B cell (primary cell): ENCODE measurements at regions not wholly inside any gene's neighbourhood (a gene's known extent, or its start where the extent isn't known, plus 50 kb on each side); places are given as distances from the start of the nearest gene placed in this dataset.

Experiments
- ATAC-seq: fragments of 200-7000 bp; cut with Tn5 transposase; one replicate; pipeline ENCODE4 v1.10.0; 2021; ENCODE audit warnings: low read depth, mild to moderate bottlenecking, moderate number of reproducible peaks, moderate library complexity
- CTCF ChIA-PET: fragments of 350-600 bp; sonication (Branson Sonifier 250); formaldehyde crosslinking; loops from one replicate; lab custom pipeline; 2021; ENCODE audit warnings: antibody characterized with exemption, inconsistent platforms; lab: Charles Lee
- POLR2A ChIA-PET: fragments of 350-600 bp; sonication (Branson Sonifier 250); formaldehyde crosslinking; loops from one replicate; lab custom pipeline; 2021; ENCODE audit warnings: antibody characterized with exemption; lab: Charles Lee
- DNase-seq: peaks from one replicate; pipeline ENCODE4 v3.0.0; 2013
- H2AFZ ChIP-seq: 2 replicates; pipeline ENCODE4 v1.6.1; 2012; ENCODE audit warnings: mild to moderate bottlenecking, low read depth, low read length; ENCODE audit not compliant: insufficient read depth, poor library complexity, severe bottlenecking
- H3K27ac ChIP-seq, 2 donors: 1 replicate in 1 of 2; 2 replicates in 1 of 2; pipeline ENCODE4 v1.5.1; 2012 to 2013; ENCODE audit warnings: low read length in 2 of 2, mild to moderate bottlenecking in 2 of 2, moderate library complexity in 1 of 2
- H3K27me3 ChIP-seq, 4 experiments: fragments of 200-600 bp in 1 of 4; sonication (generic) in 1 of 4; replicated peaks in 1 of 4; 1 replicate in 2 of 4; 2 replicates in 2 of 4; pipeline versions ENCODE4 v1.6.1 to v1.7.0; 2013 to 2016; ENCODE audit warnings: low read length in 3 of 4, mild to moderate bottlenecking in 2 of 4, mixed read lengths in 1 of 4, moderate library complexity in 1 of 4; ENCODE audit not compliant: insufficient read depth in 4 of 4, control insufficient read depth in 3 of 4; ENCODE audit errors: control extremely low read depth in 1 of 4
- H3K36me3 ChIP-seq, 2 experiments: replicated peaks in 1 of 2; 1 replicate in 1 of 2; 2 replicates in 1 of 2; pipeline versions ENCODE4 v1.6.1 to v1.7.1; 2013; ENCODE audit warnings: low read length in 1 of 2; ENCODE audit not compliant: insufficient read depth in 2 of 2, control insufficient read depth in 1 of 2; ENCODE audit errors: control extremely low read depth in 1 of 2, extremely low read depth in 1 of 2
- H3K4me1 ChIP-seq, 2 donors: fragments of 200-600 bp in 1 of 2; sonication (generic) in 1 of 2; 1 replicate in 1 of 2; 2 replicates in 1 of 2; pipeline versions ENCODE4 v1.5.1 to v1.6.1; 2013 to 2017; ENCODE audit warnings: low read length in 2 of 2; ENCODE audit not compliant: control insufficient read depth in 2 of 2, insufficient read depth in 2 of 2
- H3K4me2 ChIP-seq: replicated peaks from 2 replicates; pipeline ENCODE3; 2012; ENCODE audit warnings: mild to moderate bottlenecking, low read depth, low read length; ENCODE audit not compliant: poor library complexity, severe bottlenecking
- H3K4me3 ChIP-seq, 5 experiments: fragments of 200-600 bp in 1 of 5; sonication (generic) in 1 of 5; 1 replicate in 3 of 5; 2 replicates in 2 of 5; pipeline versions ENCODE4 v1.5.1 to v1.7.0; 2011 to 2016; ENCODE audit warnings: low read length in 4 of 5, mild to moderate bottlenecking in 4 of 5, low read depth in 2 of 5, control low read depth in 1 of 5, moderate library complexity in 1 of 5; ENCODE audit not compliant: insufficient read depth in 1 of 5; ENCODE audit errors: control extremely low read depth in 1 of 5, extremely low read depth in 1 of 5
- H3K79me2 ChIP-seq: fragments of 200-600 bp; sonication (generic); one replicate; pipeline ENCODE4 v1.6.0; 2016; ENCODE audit warnings: low read length; ENCODE audit not compliant: control insufficient read depth, insufficient read depth
- H3K9ac ChIP-seq: fragments of 200-600 bp; sonication (generic); 2 replicates; pipeline ENCODE4 v1.6.1; 2017; ENCODE audit warnings: mild to moderate bottlenecking, low read length, moderate library complexity
- H3K9me3 ChIP-seq, 3 donors: one replicate each; pipeline versions ENCODE4 v1.6.1 to v1.7.1; 2013; ENCODE audit warnings: low read length in 2 of 3; ENCODE audit not compliant: control insufficient read depth in 2 of 3, insufficient read depth in 1 of 3; ENCODE audit errors: control extremely low read depth in 1 of 3
- H4K20me1 ChIP-seq: 2 replicates; pipeline ENCODE4 v1.6.0; 2012; ENCODE audit warnings: mild to moderate bottlenecking, low read length; ENCODE audit not compliant: insufficient read depth, control insufficient read depth, poor library complexity, severe bottlenecking
- H3K27ac Mint-ChIP-seq: one replicate; pipeline ENCODE4 v1.8.0; 2021; ENCODE audit warnings: mixed read lengths
- H3K27me3 Mint-ChIP-seq: one replicate; pipeline ENCODE4 v1.8.0; 2021; ENCODE audit warnings: mixed read lengths
- H3K4me1 Mint-ChIP-seq: one replicate; pipeline ENCODE4 v1.8.0; 2021; ENCODE audit warnings: mixed read lengths
- H3K4me3 Mint-ChIP-seq: one replicate; pipeline ENCODE4 v1.8.0; 2021; ENCODE audit warnings: mixed read lengths
- H3K9me3 Mint-ChIP-seq: one replicate; pipeline ENCODE4 v1.8.0; 2022; ENCODE audit warnings: mixed read lengths; ENCODE audit not compliant: insufficient read depth
- CTCF ChIP-seq: fragments of 200-600 bp; IDR thresholded peaks from one replicate; pipeline ENCODE4 v1.8.0; 2022; ENCODE audit warnings: antibody characterized with exemption, mild to moderate bottlenecking
- EZH2 ChIP-seq: IDR thresholded peaks from 2 replicates; pipeline ENCODE4 v1.6.1; 2012; ENCODE audit warnings: borderline replicate concordance, low read depth, mild to moderate bottlenecking, moderate library complexity, low read length; ENCODE audit not compliant: insufficient read depth, poor library complexity, severe bottlenecking
- WGBS: methylation state at CpG from one replicate; pipeline ENCODE4 v1.1.5; 2013; ENCODE audit warnings: missing lambda C conversion rate; ENCODE audit not compliant: insufficient coverage; 5-methylcytosine and 5-hydroxymethylcytosine counted together
- intact Hi-C: fragments of 100-400 bp; cut with micrococcal nuclease; formaldehyde crosslinking; loops from one replicate; pipeline ENCODE4 v1.10.0; 2022

DNA sequence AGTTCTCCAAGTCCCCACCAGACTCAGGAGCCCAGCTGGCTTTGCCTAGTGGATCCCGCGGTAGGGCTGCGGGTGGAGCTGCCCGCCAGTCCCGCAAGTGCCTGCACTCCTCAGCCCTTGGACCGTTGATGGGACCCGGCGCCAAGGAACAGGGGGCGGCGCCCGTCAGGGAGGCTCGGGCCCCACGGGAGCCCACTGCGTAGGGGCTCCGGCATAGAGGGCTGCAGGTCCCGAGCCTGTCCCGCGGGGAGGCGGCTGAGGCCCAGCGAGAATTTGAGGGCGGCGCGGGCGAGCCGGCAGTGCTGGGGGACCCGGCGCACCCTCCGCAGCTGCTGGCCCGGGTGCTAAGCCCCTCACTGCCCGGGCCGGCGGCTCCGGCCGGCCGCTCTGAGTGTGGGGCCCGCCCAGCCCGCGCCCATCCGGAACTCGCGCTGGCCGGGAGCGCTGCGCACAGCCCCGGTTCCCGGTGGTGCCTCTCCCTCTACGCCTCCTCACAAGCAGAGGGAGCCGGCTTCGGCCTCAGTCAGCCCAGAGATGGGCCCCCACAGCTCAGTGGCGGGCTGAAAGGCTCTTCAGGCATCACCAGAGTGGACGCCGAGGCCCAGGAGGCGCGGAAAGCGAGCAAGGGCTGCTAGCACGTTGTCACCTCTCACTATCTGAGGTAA, 452.4 kb upstream of the LRFN5 start:
- Histone ChIP-seq H3K79me2 (no peaks in the 10 kb centered on the region), H3K27ac (no peak overlapping the region), H3K9ac (no peak overlapping the region), H3K4me3 (no peak overlapping the region), H4K20me1 (no peaks in the 10 kb centered on the region), H3K4me1 (no peaks in the 10 kb centered on the region), H3K27me3 (no peaks in the 10 kb centered on the region), H2AFZ (no peak overlapping the region), H3K36me3 (no peaks in the 10 kb centered on the region), H3K9me3 (peaks cover 0 to 3% (median 0%) of the 10 kb centered on the region in 3 donors), H3K4me2 (no peak overlapping the region)
- intact Hi-C loops: no loop called here
- no peak overlapping the region for H3K4me3 Mint-ChIP-seq
- no peaks in the 10 kb centered on the region for H3K27me3 Mint-ChIP-seq
- CTCF ChIA-PET: no interaction called here
- POLR2A ChIA-PET: no interaction called here
- H3K27ac Mint-ChIP-seq: no peak overlapping the region
- 97% methylated on average over 32 of the region's 56 CpGs for WGBS
- peaks cover 7% of the 10 kb centered on the region for H3K9me3 Mint-ChIP-seq
- ATAC-seq: no peak
- no peak for DNase-seq
- H3K4me1 Mint-ChIP-seq: no peaks in the 10 kb centered on the region
- TF ChIP-seq EZH2 (no peak), CTCF (no peak)

GRCh38 chr14:41146391-41146790, 460.3 kb upstream of the LRFN5 start:
- DNase-seq (no peak), ATAC-seq (no peak)
- peaks cover 0 to 5% (median 0%) of the 10 kb centered on the region in 3 donors for H3K9me3 ChIP-seq
- H3K79me2 ChIP-seq: no peaks in the 10 kb centered on the region
- H3K4me1 ChIP-seq: no peaks in the 10 kb centered on the region
- ChIA-PET POLR2A (no interaction called here), CTCF (no interaction called here)
- Mint-ChIP-seq H3K27me3 (no peaks in the 10 kb centered on the region), H3K9me3 (no peaks in the 10 kb centered on the region), H3K27ac (no peak overlapping the region), H3K4me1 (no peaks in the 10 kb centered on the region), H3K4me3 (no peak overlapping the region)
- TF ChIP-seq EZH2 (no peak), CTCF (no peak)
- H4K20me1 ChIP-seq: no peaks in the 10 kb centered on the region
- no peak overlapping the region for H3K27ac ChIP-seq
- WGBS: no CpG with 5 or more reads among the region's 2 CpGs
- H3K27me3 ChIP-seq: no peaks in the 10 kb centered on the region
- H3K36me3 ChIP-seq: no peaks in the 10 kb centered on the region
- H2AFZ ChIP-seq: no peak overlapping the region
- intact Hi-C loops: no loop called here
- H3K9ac ChIP-seq: no peak overlapping the region
- no peak overlapping the region for H3K4me3 ChIP-seq
- H3K4me2 ChIP-seq: no peak overlapping the region
